Nephron progenitor cell (in vitro differentiated cells): ENCODE measurements at regions not wholly inside any gene's neighbourhood (a gene's known extent, or its start where the extent isn't known, plus 50 kb on each side); places are given as distances from the start of the nearest gene placed in this dataset.

Experiments
- DNase-seq: peaks from one replicate; pipeline ENCODE4 v3.0.0; 2021
- H3K27ac Mint-ChIP-seq: 2 replicates; pipeline ENCODE4 v1.8.0; 2021; ENCODE audit warnings: mild to moderate bottlenecking, moderate library complexity, mixed read lengths
- H3K27me3 Mint-ChIP-seq: 2 replicates; pipeline ENCODE4 v1.8.0; 2021; ENCODE audit warnings: mild to moderate bottlenecking, low read depth, mixed read lengths; ENCODE audit not compliant: poor library complexity
- H3K36me3 Mint-ChIP-seq: 2 replicates; pipeline ENCODE4 v1.8.0; 2021; ENCODE audit warnings: low read depth, mixed read lengths
- H3K4me1 Mint-ChIP-seq: 2 replicates; pipeline ENCODE4 v1.8.0; 2021; ENCODE audit warnings: mixed read lengths
- H3K4me3 Mint-ChIP-seq: 2 replicates; pipeline ENCODE4 v1.8.0; 2021; ENCODE audit warnings: mild to moderate bottlenecking, moderate library complexity, mixed read lengths
- H3K9me3 Mint-ChIP-seq: 2 replicates; pipeline ENCODE4 v1.8.0; 2021; ENCODE audit warnings: mild to moderate bottlenecking, moderate library complexity, mixed read lengths
- TF ChIP-seq, protein P1 (sequence below): fragments of 200-600 bp; sonication (generic); IDR thresholded peaks from 2 replicates; pipeline ENCODE4 v1.5.0; 2021; ENCODE audit warnings: antibody characterized with exemption

DNA sequence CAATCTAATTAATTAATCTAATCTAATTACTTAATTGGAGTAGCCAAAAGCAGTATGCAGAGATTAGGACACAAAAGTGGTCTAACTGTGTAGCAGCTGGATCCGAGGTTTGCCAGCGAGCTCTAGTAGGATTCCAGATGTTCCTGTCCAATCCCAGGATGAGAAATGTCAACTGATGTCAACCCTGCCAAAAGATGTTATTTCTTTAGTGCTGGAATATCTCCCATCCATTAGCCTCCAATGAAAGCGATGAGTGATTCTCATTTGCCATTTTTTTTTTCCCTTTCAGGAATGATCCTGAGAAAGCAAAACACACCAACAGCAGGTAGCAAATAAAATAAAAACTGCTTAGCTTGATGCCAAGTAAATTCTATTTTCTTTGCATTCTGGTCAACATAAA lies 372.9 kb downstream of the STIM2 start:
- no peaks in the 10 kb centered on the region for H3K4me1 Mint-ChIP-seq
- H3K4me3 Mint-ChIP-seq: no peak overlapping the region
- H3K27me3 Mint-ChIP-seq: peaks cover 5% of the 10 kb centered on the region

DNA sequence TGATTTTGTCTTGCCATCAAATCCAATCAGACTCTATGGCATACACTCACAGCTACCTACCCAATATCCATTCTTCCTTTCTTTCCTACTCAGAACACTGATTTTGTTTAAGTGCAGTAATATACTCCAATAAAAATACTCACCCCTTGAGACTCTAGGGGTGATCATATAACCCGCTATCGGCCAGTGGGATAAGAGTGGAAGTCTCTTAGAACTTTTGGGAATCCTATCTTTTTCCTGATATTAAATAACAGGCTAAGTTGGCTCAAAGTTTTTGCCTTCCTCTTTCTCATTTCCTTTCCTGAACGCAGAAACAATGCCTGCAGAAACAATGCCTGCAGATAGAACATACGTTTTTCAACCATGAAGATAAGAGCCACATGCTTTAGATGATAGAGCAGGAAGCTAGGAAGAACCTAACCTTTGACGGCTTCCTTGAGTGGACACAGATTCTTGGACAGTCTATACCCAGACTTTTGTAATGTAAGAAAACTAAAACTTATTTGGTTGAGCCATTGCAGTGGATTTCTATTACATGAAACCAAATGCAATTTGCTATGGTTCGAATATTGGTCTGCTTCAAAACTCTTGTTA lies 373.8 kb downstream of the STIM2 start:
- H3K27me3 Mint-ChIP-seq: peaks cover 5% of the 10 kb centered on the region
- TF ChIP-seq, protein P1, sequence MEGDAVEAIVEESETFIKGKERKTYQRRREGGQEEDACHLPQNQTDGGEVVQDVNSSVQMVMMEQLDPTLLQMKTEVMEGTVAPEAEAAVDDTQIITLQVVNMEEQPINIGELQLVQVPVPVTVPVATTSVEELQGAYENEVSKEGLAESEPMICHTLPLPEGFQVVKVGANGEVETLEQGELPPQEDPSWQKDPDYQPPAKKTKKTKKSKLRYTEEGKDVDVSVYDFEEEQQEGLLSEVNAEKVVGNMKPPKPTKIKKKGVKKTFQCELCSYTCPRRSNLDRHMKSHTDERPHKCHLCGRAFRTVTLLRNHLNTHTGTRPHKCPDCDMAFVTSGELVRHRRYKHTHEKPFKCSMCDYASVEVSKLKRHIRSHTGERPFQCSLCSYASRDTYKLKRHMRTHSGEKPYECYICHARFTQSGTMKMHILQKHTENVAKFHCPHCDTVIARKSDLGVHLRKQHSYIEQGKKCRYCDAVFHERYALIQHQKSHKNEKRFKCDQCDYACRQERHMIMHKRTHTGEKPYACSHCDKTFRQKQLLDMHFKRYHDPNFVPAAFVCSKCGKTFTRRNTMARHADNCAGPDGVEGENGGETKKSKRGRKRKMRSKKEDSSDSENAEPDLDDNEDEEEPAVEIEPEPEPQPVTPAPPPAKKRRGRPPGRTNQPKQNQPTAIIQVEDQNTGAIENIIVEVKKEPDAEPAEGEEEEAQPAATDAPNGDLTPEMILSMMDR: no peak
- no peak overlapping the region for H3K27ac Mint-ChIP-seq
- no peaks in the 10 kb centered on the region for H3K4me1 Mint-ChIP-seq
- H3K9me3 Mint-ChIP-seq: no peaks in the 10 kb centered on the region
- DNase-seq: no peak
- no peak overlapping the region for H3K4me3 Mint-ChIP-seq
- H3K36me3 Mint-ChIP-seq: no peaks in the 10 kb centered on the region

More for the DNA sequence above, 372.9 kb downstream of the STIM2 start:
- TF ChIP-seq, protein P1: no peak
- DNase-seq: no peak
- no peaks in the 10 kb centered on the region for H3K9me3 Mint-ChIP-seq
- H3K27ac Mint-ChIP-seq: no peak overlapping the region
- no peaks in the 10 kb centered on the region for H3K36me3 Mint-ChIP-seq

DNA sequence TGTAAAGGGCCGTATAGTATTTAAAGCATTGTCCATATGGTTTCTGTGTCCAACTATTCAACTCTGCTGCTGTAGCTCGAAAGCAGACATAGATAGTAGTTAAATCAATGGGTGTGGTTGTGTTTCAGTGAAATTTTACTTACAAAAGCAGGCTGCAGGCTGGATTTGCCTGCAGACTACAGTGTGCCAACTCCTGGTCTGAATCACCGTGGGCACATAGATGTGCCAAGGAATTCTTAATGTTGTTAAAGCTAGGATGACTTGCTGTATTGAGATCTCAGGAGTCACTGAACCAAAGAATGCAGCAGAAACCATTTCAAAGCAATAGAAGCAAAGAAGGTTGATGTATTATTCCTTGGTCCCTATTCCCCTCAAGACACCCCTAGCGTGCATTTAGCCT lies 379.0 kb downstream of the STIM2 start:
- H3K9me3 Mint-ChIP-seq: peaks cover 11% of the 10 kb centered on the region

GRCh38 chr4:27242217-27242616 lies 381.6 kb downstream of the STIM2 start:
- Mint-ChIP-seq H3K9me3 (peaks cover 11% of the 10 kb centered on the region), H3K27ac (no peak overlapping the region), H3K4me3 (no peak overlapping the region)

More for the DNA sequence above, 379.0 kb downstream of the STIM2 start:
- Mint-ChIP-seq H3K27ac (no peak overlapping the region), H3K36me3 (no peaks in the 10 kb centered on the region), H3K4me1 (no peaks in the 10 kb centered on the region), H3K27me3 (peaks cover 3% of the 10 kb centered on the region), H3K4me3 (no peak overlapping the region)
- DNase-seq: no peak
- TF ChIP-seq, protein P1: no peak

GRCh38 chr4:27245216-27245615 lies 384.6 kb downstream of the STIM2 start:
- peaks cover 10% of the 10 kb centered on the region for H3K9me3 Mint-ChIP-seq
- no peak for DNase-seq
- H3K27ac Mint-ChIP-seq: no peak overlapping the region
- TF ChIP-seq, protein P1: no peak
- no peaks in the 10 kb centered on the region for H3K4me1 Mint-ChIP-seq
- H3K27me3 Mint-ChIP-seq: no peaks in the 10 kb centered on the region
- no peak overlapping the region for H3K4me3 Mint-ChIP-seq
- H3K36me3 Mint-ChIP-seq: no peaks in the 10 kb centered on the region

More at GRCh38 chr4:27242217-27242616, 381.6 kb downstream of the STIM2 start:
- TF ChIP-seq, protein P1: no peak
- Mint-ChIP-seq H3K4me1 (no peaks in the 10 kb centered on the region), H3K36me3 (no peaks in the 10 kb centered on the region), H3K27me3 (no peaks in the 10 kb centered on the region)
- DNase-seq: no peak

DNA sequence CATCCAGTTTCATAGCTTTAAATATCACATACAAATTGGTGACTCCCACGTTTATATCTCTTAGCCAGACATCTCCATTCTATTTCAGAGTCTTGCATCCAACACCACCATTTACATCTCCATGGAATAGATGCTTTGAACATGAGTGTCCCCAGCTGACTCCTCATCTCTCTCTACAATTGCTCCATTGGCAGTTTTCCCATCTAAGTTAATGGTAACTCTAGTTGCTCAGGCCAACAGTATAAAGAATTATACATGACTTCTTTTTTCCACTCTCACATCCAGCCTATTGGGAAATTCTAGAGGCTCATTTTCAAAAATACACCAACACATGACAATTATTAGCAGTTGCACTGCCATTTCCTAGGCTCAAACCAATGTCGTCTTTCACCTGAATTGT lies 388.2 kb downstream of the STIM2 start:
- TF ChIP-seq, protein P1: no peak
- Mint-ChIP-seq H3K9me3 (peaks cover 3% of the 10 kb centered on the region), H3K36me3 (no peaks in the 10 kb centered on the region), H3K27me3 (no peaks in the 10 kb centered on the region), H3K4me1 (no peaks in the 10 kb centered on the region), H3K27ac (no peak overlapping the region), H3K4me3 (no peak overlapping the region)
- DNase-seq: no peak
